PFSK-1 (cell line): ENCODE measurements at regions not wholly inside any gene's neighbourhood (a gene's known extent, or its start where the extent isn't known, plus 50 kb on each side); places are given as distances from the start of the nearest gene placed in this dataset.

Experiments used
- FOXP2 ChIP-seq: optimal IDR thresholded peaks from 2 replicates; pipeline ENCODE3; 2011; ENCODE audit warnings: borderline replicate concordance, control low read depth, inconsistent platforms; ENCODE audit not compliant: insufficient read depth; ENCODE audit errors: extremely low read length, extremely low read depth
- POLR2AphosphoS5 ChIP-seq: IDR thresholded peaks from 2 replicates; pipeline ENCODE4 v1.6.1; 2012; ENCODE audit warnings: low read depth, mild to moderate bottlenecking, control low read depth, low read length, moderate library complexity
- SIN3A ChIP-seq: IDR thresholded peaks from 2 replicates; pipeline ENCODE4 v1.6.1; 2012; ENCODE audit warnings: mild to moderate bottlenecking, low read length, moderate library complexity, borderline replicate concordance; ENCODE audit not compliant: insufficient read depth
- TAF1 ChIP-seq: IDR thresholded peaks from 2 replicates; pipeline ENCODE4 v1.6.1; 2012; ENCODE audit warnings: low read length, control low read depth, borderline replicate concordance; ENCODE audit not compliant: insufficient read depth
- TF ChIP-seq, protein P1 (sequence below), 2 experiments: IDR thresholded peaks; 2 replicates each; pipeline versions ENCODE4 v1.6.1 to v1.8.0; 2011 to 2012; ENCODE audit warnings: low read depth in 2 of 2, low read length in 2 of 2, control low read depth in 1 of 2, inconsistent platforms in 1 of 2, mild to moderate bottlenecking in 1 of 2, moderate library complexity in 1 of 2; ENCODE audit not compliant: insufficient read depth in 1 of 2

GRCh38 chr12:42932936-42933335 lies 343.4 kb upstream of the PRICKLE1 start:
- no peak for TF ChIP-seq POLR2AphosphoS5
- no peak for TF ChIP-seq SIN3A
- TF ChIP-seq, protein P1, sequence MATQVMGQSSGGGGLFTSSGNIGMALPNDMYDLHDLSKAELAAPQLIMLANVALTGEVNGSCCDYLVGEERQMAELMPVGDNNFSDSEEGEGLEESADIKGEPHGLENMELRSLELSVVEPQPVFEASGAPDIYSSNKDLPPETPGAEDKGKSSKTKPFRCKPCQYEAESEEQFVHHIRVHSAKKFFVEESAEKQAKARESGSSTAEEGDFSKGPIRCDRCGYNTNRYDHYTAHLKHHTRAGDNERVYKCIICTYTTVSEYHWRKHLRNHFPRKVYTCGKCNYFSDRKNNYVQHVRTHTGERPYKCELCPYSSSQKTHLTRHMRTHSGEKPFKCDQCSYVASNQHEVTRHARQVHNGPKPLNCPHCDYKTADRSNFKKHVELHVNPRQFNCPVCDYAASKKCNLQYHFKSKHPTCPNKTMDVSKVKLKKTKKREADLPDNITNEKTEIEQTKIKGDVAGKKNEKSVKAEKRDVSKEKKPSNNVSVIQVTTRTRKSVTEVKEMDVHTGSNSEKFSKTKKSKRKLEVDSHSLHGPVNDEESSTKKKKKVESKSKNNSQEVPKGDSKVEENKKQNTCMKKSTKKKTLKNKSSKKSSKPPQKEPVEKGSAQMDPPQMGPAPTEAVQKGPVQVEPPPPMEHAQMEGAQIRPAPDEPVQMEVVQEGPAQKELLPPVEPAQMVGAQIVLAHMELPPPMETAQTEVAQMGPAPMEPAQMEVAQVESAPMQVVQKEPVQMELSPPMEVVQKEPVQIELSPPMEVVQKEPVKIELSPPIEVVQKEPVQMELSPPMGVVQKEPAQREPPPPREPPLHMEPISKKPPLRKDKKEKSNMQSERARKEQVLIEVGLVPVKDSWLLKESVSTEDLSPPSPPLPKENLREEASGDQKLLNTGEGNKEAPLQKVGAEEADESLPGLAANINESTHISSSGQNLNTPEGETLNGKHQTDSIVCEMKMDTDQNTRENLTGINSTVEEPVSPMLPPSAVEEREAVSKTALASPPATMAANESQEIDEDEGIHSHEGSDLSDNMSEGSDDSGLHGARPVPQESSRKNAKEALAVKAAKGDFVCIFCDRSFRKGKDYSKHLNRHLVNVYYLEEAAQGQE (IDR thresholded peaks at IDR 0.05; ENCODE audit: insufficient read depth in 1 of 2, low read depth in 2 of 2, low read length in 2 of 2), result no peak
- TF ChIP-seq FOXP2, result no peak
- TF ChIP-seq TAF1, result no peak

DNA sequence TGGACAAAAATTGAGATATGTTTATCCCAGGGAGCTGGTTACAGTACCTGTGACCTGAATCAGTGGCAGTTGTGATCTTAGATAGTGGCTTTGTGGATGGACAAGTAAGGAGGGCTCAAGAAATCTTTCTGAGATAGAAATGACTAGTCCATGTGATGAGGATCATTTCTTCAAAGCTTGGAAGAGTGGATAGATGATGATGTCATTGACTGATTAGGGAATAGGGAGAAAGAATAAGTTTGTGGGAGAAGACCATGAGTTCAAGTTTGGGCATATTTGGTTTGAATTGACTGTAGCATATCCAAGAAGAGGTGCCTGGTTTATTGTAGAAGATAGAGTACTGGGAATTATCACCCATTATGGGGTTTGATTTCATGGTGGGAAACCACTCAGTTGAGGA lies 336.7 kb upstream of the PRICKLE1 start:
- TF ChIP-seq FOXP2 (no peak), SIN3A (no peak), POLR2AphosphoS5 (no peak), TAF1 (no peak)
- TF ChIP-seq, protein P1 (IDR thresholded peaks at IDR 0.05; ENCODE audit: insufficient read depth in 1 of 2, low read depth in 2 of 2, low read length in 2 of 2), result no peak

DNA sequence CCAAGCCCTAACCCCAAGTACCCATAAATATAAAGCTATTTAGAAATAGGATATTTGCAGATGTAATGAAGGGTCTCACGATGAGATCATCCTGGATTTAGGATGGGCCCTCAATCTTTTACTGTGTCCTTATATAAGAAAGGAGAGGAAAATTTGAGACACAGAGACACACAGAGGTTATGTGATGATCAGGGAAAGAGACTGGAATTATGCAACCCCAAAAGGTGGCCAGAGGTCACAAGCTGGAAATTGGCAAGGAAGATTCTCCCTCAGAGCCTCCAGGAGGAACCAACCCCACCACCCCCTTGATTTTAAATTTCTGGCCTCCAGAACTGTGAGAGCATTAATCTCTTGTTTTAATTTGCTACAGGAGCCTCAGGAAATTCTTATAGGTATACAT lies 334.9 kb upstream of the PRICKLE1 start:
- TF ChIP-seq, protein P1 (IDR thresholded peaks at IDR 0.05; ENCODE audit: insufficient read depth in 1 of 2, low read depth in 2 of 2, low read length in 2 of 2), result no peak
- TF ChIP-seq SIN3A, result no peak
- no peak for TF ChIP-seq TAF1
- TF ChIP-seq POLR2AphosphoS5, result no peak
- TF ChIP-seq FOXP2, result no peak

GRCh38 chr12:42923583-42923982 lies 334.0 kb upstream of the PRICKLE1 start:
- TF ChIP-seq SIN3A (no peak), POLR2AphosphoS5 (no peak), FOXP2 (no peak)

- TF ChIP-seq TAF1 (no peak), FOXP2 (no peak), POLR2AphosphoS5 (no peak), SIN3A (no peak)
- TF ChIP-seq, protein P1 (IDR thresholded peaks at IDR 0.05; ENCODE audit: insufficient read depth in 1 of 2, low read depth in 2 of 2, low read length in 2 of 2), result no peak
Observed at GRCh38 chr12:42923156-42923555, 333.6 kb upstream of the PRICKLE1 start.
